ENCODE measurements at regions not wholly inside any gene's neighbourhood (a gene's known extent, or its start where the extent isn't known, plus 50 kb on each side); places are given as distances from the start of the nearest gene placed in this dataset.
A peak's percentile ranks its signal among the peaks of the same experiment; 100 is the strongest.

DNA sequence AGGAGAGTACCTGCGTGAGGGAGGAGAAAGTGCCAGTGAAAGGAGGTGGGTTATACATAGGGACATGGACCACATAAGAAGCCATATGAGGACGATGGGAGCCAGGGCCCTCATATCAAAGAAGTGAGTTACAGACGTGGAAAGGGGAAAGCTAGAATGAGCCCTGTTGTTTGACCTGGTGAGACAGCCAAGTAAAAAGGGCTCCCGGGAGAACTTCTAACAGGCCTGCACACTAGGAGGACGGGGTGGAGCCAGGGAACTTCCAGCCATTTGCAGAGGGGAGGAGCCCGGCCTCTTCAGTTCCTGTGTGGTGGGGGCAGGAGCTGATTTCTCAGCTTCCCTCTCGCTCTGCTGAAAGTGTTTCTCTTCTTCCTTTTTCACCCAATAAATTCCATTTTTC, 84.1 kb upstream of the SLC66A3 start:
- Histone ChIP-seq H4K8ac (replicated peaks; ENCODE audit: insufficient read length, low read depth, low read length) (no peak overlapping the region), H3K18ac (ENCODE audit: insufficient read length, low read depth, low read length) (no peak overlapping the region), H3K4me1 (ENCODE audit: insufficient read depth, low read length) (0 out of 2 replicates have a peak, but pooled peaks cover 3% of the 10 kb centered on the region), H3K79me2 (ENCODE audit: insufficient read depth, low read length) (no peaks in the 10 kb centered on the region), H3K4me2 (ENCODE audit: insufficient read depth, insufficient read length, low read length) (no peak overlapping the region), H2BK12ac (ENCODE audit: insufficient read length, low read depth, low read length) (no peak overlapping the region), H2BK15ac (ENCODE audit: low read depth, low read length) (no peak overlapping the region), H3K79me1 (ENCODE audit: insufficient read depth, low read depth, low read length, poor library complexity, severe bottlenecking) (no peaks in the 10 kb centered on the region), H3K56ac (ENCODE audit: insufficient read length, low read depth, low read length) (no peak overlapping the region), H3K14ac (ENCODE audit: insufficient read depth, low read length) (no peak overlapping the region), H3K9me3 (ENCODE audit: control insufficient read depth, low read depth, low read length) (no peaks in the 10 kb centered on the region), H4K20me1 (ENCODE audit: control insufficient read depth, insufficient read depth, insufficient read length) (no peaks in the 10 kb centered on the region), H3K23me2 (ENCODE audit: insufficient read length, low read depth, low read length, poor library complexity, severe bottlenecking) (no peaks in the 10 kb centered on the region), H3K27ac (ENCODE audit: insufficient read length, low read depth, low read length) (no peak overlapping the region), H3K9ac (ENCODE audit: extremely low read depth, insufficient read length, low read length) (no peak overlapping the region), H2AK5ac (ENCODE audit: insufficient read length, low read length) (no peak overlapping the region), H2BK20ac (ENCODE audit: low read depth, low read length, poor library complexity, severe bottlenecking) (no peak overlapping the region), H2BK120ac (ENCODE audit: low read depth, low read length, poor library complexity, severe bottlenecking) (no peak overlapping the region), H2BK5ac (ENCODE audit: insufficient read length, low read length) (no peak overlapping the region), H3K27me3 (ENCODE audit: insufficient read depth, low read length) (no peaks in the 10 kb centered on the region), H2AFZ (ENCODE audit: low read length) (no peak overlapping the region), H4K91ac (ENCODE audit: insufficient read length, low read depth, low read length) (no peak overlapping the region), H3T11ph (ENCODE audit: low read length) (no peak overlapping the region), H3K4ac (ENCODE audit: low read depth, low read length) (no peak overlapping the region), H4K5ac (ENCODE audit: insufficient read length, low read depth, low read length) (no peak overlapping the region), H3K23ac (ENCODE audit: insufficient read length, low read depth, low read length) (no peak overlapping the region)
- H3K4me3 Mint-ChIP-seq: no peak overlapping the region
- peak overlapping the region in 1 of 3 experiments; percentile 27; a peak in 1 of 7 replicates for H3K27ac Mint-ChIP-seq
- peaks cover 2 to 3% of the 10 kb centered on the region in 2 experiments; a peak in 2 of 5 replicates for H3K9me3 Mint-ChIP-seq
- no CpG with 5 or more reads among the region's 7 CpGs for WGBS (ENCODE audit: extremely low coverage, insufficient read length, low lambda C conversion rate)
- DNase-seq: peak; percentile 58
- TF ChIP-seq, protein P1, sequence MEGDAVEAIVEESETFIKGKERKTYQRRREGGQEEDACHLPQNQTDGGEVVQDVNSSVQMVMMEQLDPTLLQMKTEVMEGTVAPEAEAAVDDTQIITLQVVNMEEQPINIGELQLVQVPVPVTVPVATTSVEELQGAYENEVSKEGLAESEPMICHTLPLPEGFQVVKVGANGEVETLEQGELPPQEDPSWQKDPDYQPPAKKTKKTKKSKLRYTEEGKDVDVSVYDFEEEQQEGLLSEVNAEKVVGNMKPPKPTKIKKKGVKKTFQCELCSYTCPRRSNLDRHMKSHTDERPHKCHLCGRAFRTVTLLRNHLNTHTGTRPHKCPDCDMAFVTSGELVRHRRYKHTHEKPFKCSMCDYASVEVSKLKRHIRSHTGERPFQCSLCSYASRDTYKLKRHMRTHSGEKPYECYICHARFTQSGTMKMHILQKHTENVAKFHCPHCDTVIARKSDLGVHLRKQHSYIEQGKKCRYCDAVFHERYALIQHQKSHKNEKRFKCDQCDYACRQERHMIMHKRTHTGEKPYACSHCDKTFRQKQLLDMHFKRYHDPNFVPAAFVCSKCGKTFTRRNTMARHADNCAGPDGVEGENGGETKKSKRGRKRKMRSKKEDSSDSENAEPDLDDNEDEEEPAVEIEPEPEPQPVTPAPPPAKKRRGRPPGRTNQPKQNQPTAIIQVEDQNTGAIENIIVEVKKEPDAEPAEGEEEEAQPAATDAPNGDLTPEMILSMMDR (conservative IDR thresholded peaks at IDR 0.05): no peak
- H3K4me1 Mint-ChIP-seq: peaks cover 24% of the 10 kb centered on the region in 2 experiments
- H3K36me3 Mint-ChIP-seq (ENCODE audit: insufficient read depth in 1 of 3, low read depth in 3 of 3): no peaks in the 10 kb centered on the region
- peaks cover 2% of the 10 kb centered on the region; the same call in 1 of the 2 replicates for H3K27me3 Mint-ChIP-seq (ENCODE audit: low read depth)
